Keratinocyte (primary cell): ENCODE measurements at regions not wholly inside any gene's neighbourhood (a gene's known extent, or its start where the extent isn't known, plus 50 kb on each side); places are given as distances from the start of the nearest gene placed in this dataset.

ENCODE experiments used
- DNase-seq: peaks from one replicate; pipeline ENCODE4 v3.0.0-alpha.2; 2011; ENCODE audit warnings: low read depth, missing footprints, low spot score
- FAIRE-seq: peaks from 2 replicates; lab custom pipeline; 2011; peaks lifted over from hg19 to GRCh38; lab: Jason Lieb, UNC
- H2AFZ ChIP-seq: 2 replicates; pipeline ENCODE4 v1.6.0; 2012; ENCODE audit warnings: low read length, control low read depth, inconsistent platforms; ENCODE audit not compliant: control insufficient read depth
- H3K27ac ChIP-seq: 2 replicates; pipeline ENCODE4 v1.5.1; 2011; ENCODE audit warnings: low read length; ENCODE audit not compliant: control insufficient read depth, insufficient read depth
- H3K27me3 ChIP-seq: 3 replicates; pipeline ENCODE4 v1.6.0; 2011; ENCODE audit warnings: low read length; ENCODE audit not compliant: control insufficient read depth, insufficient read depth; ENCODE audit errors: extremely low read depth
- H3K36me3 ChIP-seq, 2 experiments: 2 replicates in 1 of 2; 3 replicates in 1 of 2; pipeline ENCODE4 v1.5.1; 2011; ENCODE audit warnings: low read length in 2 of 2, mild to moderate bottlenecking in 1 of 2; ENCODE audit not compliant: control insufficient read depth in 2 of 2, insufficient read depth in 2 of 2; ENCODE audit errors: extremely low read depth in 1 of 2
- H3K4me1 ChIP-seq: 3 replicates; pipeline ENCODE4 v1.5.1; 2011; ENCODE audit warnings: low read length; ENCODE audit not compliant: control insufficient read depth, insufficient read depth; ENCODE audit errors: extremely low read depth
- H3K4me2 ChIP-seq: 3 replicates; pipeline ENCODE4 v1.6.0; 2011; ENCODE audit warnings: low read depth, low read length; ENCODE audit not compliant: control insufficient read depth, insufficient read depth; ENCODE audit errors: extremely low read depth
- H3K4me3 ChIP-seq, 3 experiments: fragments of 200-600 bp in 1 of 3; sonication (generic) in 1 of 3; 2 replicates in 2 of 3; 3 replicates in 1 of 3; pipeline ENCODE4 v1.5.1; 2011 to 2016; ENCODE audit warnings: low read length in 3 of 3, mild to moderate bottlenecking in 3 of 3, control low read depth in 2 of 3, inconsistent platforms in 1 of 3, low read depth in 1 of 3, mixed read lengths in 1 of 3, mixed run types in 1 of 3, moderate library complexity in 1 of 3; ENCODE audit not compliant: control insufficient read depth in 2 of 3, insufficient read depth in 2 of 3; ENCODE audit errors: extremely low read depth in 1 of 3
- H3K79me2 ChIP-seq: 2 replicates; pipeline ENCODE4 v1.6.0; 2012; ENCODE audit warnings: low read length; ENCODE audit not compliant: control insufficient read depth, insufficient read depth
- H3K9ac ChIP-seq: 3 replicates; pipeline ENCODE4 v1.6.0; 2011; ENCODE audit warnings: low read length; ENCODE audit not compliant: control insufficient read depth, insufficient read depth; ENCODE audit errors: extremely low read depth
- H3K9me1 ChIP-seq: 3 replicates; pipeline ENCODE4 v1.6.0; 2011; ENCODE audit warnings: low read length; ENCODE audit not compliant: control insufficient read depth, insufficient read depth; ENCODE audit errors: extremely low read depth
- H3K9me3 ChIP-seq: 2 replicates; pipeline ENCODE4 v1.5.1; 2012; ENCODE audit warnings: low read depth, low read length; ENCODE audit not compliant: control insufficient read depth
- H4K20me1 ChIP-seq: 3 replicates; pipeline ENCODE4 v1.6.0; 2011; ENCODE audit warnings: low read length; ENCODE audit not compliant: control insufficient read depth, insufficient read depth; ENCODE audit errors: extremely low read depth
- CTCF ChIP-seq, 3 experiments: IDR thresholded peaks in 1 of 3; conservative IDR thresholded peaks in 1 of 3; optimal IDR thresholded peaks in 1 of 3; 2 replicates in 2 of 3; 3 replicates in 1 of 3; pipeline versions ENCODE3 to v1.5.1; 2011; ENCODE audit warnings: low read length in 3 of 3, mild to moderate bottlenecking in 3 of 3, moderate library complexity in 2 of 3, control low read depth in 1 of 3, inconsistent platforms in 1 of 3; ENCODE audit not compliant: insufficient read depth in 2 of 3; ENCODE audit errors: extremely low read depth in 1 of 3
- EZH2 ChIP-seq: IDR thresholded peaks from one replicate; pipeline ENCODE4 v1.6.1; 2012; ENCODE audit warnings: inconsistent platforms, mild to moderate bottlenecking, low read length, moderate library complexity
- dilution Hi-C: fragments of 300-500 bp; cut with MboI; formaldehyde crosslinking; loops from one replicate; pipeline ENCODE4 v1.7.0; 2020; ENCODE audit warnings: low sequenced_read_pairs; ENCODE audit not compliant: extremely low pct_ligation_motif_present

GRCh38 chr4:19780871-19781270, 470.8 kb upstream of the SLIT2 start:
- DNase-seq, result no peak

GRCh38 chr4:19776929-19777328, 474.8 kb upstream of the SLIT2 start:
- Histone ChIP-seq H3K79me2 (no peaks in the 10 kb centered on the region), H3K4me3 (no peak overlapping the region), H3K9me1 (no peaks in the 10 kb centered on the region), H3K4me2 (no peak overlapping the region), H4K20me1 (no peaks in the 10 kb centered on the region), H3K36me3 (no peaks in the 10 kb centered on the region), H3K27ac (no peak overlapping the region), H3K27me3 (no peaks in the 10 kb centered on the region), H2AFZ (no peak overlapping the region), H3K9me3 (no peaks in the 10 kb centered on the region), H3K4me1 (no peaks in the 10 kb centered on the region), H3K9ac (no peak overlapping the region)
- FAIRE-seq (no peak), DNase-seq (no peak)
- TF ChIP-seq CTCF (optimal IDR thresholded peaks at IDR 0.05 in 1 of 3, IDR thresholded peaks at IDR 0.05 in 1 of 3, conservative IDR thresholded peaks at IDR 0.05 in 1 of 3; ENCODE audit: extremely low read depth in 1 of 3, insufficient read depth in 2 of 3, low read length in 3 of 3) (no peak), EZH2 (no peak)
- dilution Hi-C loops, result no loop called here

More at GRCh38 chr4:19780871-19781270, 470.8 kb upstream of the SLIT2 start:
- Histone ChIP-seq H3K9me1 (no peaks in the 10 kb centered on the region), H2AFZ (no peak overlapping the region), H3K4me3 (no peak overlapping the region), H3K9ac (no peak overlapping the region), H3K27ac (no peak overlapping the region), H3K9me3 (no peaks in the 10 kb centered on the region), H3K4me1 (no peaks in the 10 kb centered on the region), H4K20me1 (no peaks in the 10 kb centered on the region), H3K27me3 (no peaks in the 10 kb centered on the region), H3K36me3 (no peaks in the 10 kb centered on the region), H3K79me2 (no peaks in the 10 kb centered on the region), H3K4me2 (no peak overlapping the region)
- TF ChIP-seq EZH2 (no peak), CTCF (optimal IDR thresholded peaks at IDR 0.05 in 1 of 3, IDR thresholded peaks at IDR 0.05 in 1 of 3, conservative IDR thresholded peaks at IDR 0.05 in 1 of 3; ENCODE audit: extremely low read depth in 1 of 3, insufficient read depth in 2 of 3, low read length in 3 of 3) (no peak)
- dilution Hi-C loops, result no loop called here
- no peak for FAIRE-seq
